H1 (cell line): ENCODE measurements at regions not wholly inside any gene's neighbourhood (a gene's known extent, or its start where the extent isn't known, plus 50 kb on each side); places are given as distances from the start of the nearest gene placed in this dataset.

ENCODE experiments used
- CBX5 ChIP-seq: fragments of 300-800, 300-1000 bp; sonication (generic); IDR thresholded peaks from 2 replicates; pipeline ENCODE4 v1.7.1; 2016; ENCODE audit warnings: antibody characterized with exemption, low read length, low read depth
- HDAC6 ChIP-seq: IDR thresholded peaks from one replicate; pipeline ENCODE4 v1.7.1; 2012; ENCODE audit warnings: low read depth, mild to moderate bottlenecking, inconsistent platforms, low read length, moderate library complexity
- KDM1A ChIP-seq: fragments of 200-600, 300-600 bp; sonication (generic); IDR thresholded peaks from 2 replicates; pipeline ENCODE4 v1.7.1; 2016; ENCODE audit warnings: mild to moderate bottlenecking, low read length, borderline replicate concordance
- KDM5A ChIP-seq: fragments of 200-600 bp; IDR thresholded peaks from 2 replicates; pipeline ENCODE4 v1.7.1; 2012; ENCODE audit warnings: mild to moderate bottlenecking, low read length, inconsistent platforms, mixed read lengths
- NANOG ChIP-seq: IDR thresholded peaks from 2 replicates; pipeline ENCODE4 v1.6.1; 2011; ENCODE audit warnings: low read length, low read depth, mild to moderate bottlenecking, inconsistent platforms; ENCODE audit not compliant: insufficient read depth, poor library complexity, severe bottlenecking
- POLR2AphosphoS5 ChIP-seq: IDR thresholded peaks from 2 replicates; pipeline ENCODE4 v1.6.1; 2011; ENCODE audit warnings: low read depth, low read length
- RFX5 ChIP-seq: IDR thresholded peaks from 2 replicates; pipeline ENCODE4 v1.6.1; 2011; ENCODE audit warnings: low read depth, low read length, improper control_type of control experiment, borderline replicate concordance
- SP4 ChIP-seq: IDR thresholded peaks from 2 replicates; pipeline ENCODE4 v1.6.1; 2012; ENCODE audit warnings: low read length, inconsistent platforms
- TCF12 ChIP-seq: IDR thresholded peaks from 2 replicates; pipeline ENCODE4 v1.6.1; 2011; ENCODE audit warnings: low read depth, mild to moderate bottlenecking, low read length
- TF ChIP-seq, protein P1 (sequence below): fragments of 300-600 bp; sonication (generic); IDR thresholded peaks from 2 replicates; pipeline ENCODE4 v1.7.1; 2012; ENCODE audit warnings: low read length, moderate library complexity, mild to moderate bottlenecking, inconsistent platforms; ENCODE audit not compliant: insufficient replicate concordance
- TF ChIP-seq, protein P2 (sequence below): IDR thresholded peaks from 2 replicates; pipeline ENCODE4 v1.6.1; 2011; ENCODE audit warnings: low read length, improper control_type of control experiment

DNA sequence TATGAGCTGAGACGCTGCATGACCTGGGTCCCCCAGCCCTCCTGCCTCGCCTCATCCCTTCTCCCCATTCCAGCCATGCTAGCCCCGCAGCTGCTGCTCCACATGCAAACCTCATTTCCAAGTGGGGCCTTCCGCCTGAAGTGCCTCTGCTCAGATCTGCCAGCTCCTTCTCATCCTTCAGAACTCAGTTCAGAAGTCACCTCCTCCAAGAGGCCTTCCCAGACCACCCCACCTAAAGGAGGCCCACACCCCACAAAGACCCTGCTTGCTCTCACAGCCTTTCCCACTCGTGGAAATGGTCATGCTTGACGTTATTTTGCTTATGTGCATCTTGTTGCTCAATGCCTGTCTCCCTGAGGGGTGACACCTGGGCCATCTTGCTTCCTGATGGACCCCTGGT is 58.7 kb downstream of the RMI2 start (continued):
- TF ChIP-seq, protein P1, sequence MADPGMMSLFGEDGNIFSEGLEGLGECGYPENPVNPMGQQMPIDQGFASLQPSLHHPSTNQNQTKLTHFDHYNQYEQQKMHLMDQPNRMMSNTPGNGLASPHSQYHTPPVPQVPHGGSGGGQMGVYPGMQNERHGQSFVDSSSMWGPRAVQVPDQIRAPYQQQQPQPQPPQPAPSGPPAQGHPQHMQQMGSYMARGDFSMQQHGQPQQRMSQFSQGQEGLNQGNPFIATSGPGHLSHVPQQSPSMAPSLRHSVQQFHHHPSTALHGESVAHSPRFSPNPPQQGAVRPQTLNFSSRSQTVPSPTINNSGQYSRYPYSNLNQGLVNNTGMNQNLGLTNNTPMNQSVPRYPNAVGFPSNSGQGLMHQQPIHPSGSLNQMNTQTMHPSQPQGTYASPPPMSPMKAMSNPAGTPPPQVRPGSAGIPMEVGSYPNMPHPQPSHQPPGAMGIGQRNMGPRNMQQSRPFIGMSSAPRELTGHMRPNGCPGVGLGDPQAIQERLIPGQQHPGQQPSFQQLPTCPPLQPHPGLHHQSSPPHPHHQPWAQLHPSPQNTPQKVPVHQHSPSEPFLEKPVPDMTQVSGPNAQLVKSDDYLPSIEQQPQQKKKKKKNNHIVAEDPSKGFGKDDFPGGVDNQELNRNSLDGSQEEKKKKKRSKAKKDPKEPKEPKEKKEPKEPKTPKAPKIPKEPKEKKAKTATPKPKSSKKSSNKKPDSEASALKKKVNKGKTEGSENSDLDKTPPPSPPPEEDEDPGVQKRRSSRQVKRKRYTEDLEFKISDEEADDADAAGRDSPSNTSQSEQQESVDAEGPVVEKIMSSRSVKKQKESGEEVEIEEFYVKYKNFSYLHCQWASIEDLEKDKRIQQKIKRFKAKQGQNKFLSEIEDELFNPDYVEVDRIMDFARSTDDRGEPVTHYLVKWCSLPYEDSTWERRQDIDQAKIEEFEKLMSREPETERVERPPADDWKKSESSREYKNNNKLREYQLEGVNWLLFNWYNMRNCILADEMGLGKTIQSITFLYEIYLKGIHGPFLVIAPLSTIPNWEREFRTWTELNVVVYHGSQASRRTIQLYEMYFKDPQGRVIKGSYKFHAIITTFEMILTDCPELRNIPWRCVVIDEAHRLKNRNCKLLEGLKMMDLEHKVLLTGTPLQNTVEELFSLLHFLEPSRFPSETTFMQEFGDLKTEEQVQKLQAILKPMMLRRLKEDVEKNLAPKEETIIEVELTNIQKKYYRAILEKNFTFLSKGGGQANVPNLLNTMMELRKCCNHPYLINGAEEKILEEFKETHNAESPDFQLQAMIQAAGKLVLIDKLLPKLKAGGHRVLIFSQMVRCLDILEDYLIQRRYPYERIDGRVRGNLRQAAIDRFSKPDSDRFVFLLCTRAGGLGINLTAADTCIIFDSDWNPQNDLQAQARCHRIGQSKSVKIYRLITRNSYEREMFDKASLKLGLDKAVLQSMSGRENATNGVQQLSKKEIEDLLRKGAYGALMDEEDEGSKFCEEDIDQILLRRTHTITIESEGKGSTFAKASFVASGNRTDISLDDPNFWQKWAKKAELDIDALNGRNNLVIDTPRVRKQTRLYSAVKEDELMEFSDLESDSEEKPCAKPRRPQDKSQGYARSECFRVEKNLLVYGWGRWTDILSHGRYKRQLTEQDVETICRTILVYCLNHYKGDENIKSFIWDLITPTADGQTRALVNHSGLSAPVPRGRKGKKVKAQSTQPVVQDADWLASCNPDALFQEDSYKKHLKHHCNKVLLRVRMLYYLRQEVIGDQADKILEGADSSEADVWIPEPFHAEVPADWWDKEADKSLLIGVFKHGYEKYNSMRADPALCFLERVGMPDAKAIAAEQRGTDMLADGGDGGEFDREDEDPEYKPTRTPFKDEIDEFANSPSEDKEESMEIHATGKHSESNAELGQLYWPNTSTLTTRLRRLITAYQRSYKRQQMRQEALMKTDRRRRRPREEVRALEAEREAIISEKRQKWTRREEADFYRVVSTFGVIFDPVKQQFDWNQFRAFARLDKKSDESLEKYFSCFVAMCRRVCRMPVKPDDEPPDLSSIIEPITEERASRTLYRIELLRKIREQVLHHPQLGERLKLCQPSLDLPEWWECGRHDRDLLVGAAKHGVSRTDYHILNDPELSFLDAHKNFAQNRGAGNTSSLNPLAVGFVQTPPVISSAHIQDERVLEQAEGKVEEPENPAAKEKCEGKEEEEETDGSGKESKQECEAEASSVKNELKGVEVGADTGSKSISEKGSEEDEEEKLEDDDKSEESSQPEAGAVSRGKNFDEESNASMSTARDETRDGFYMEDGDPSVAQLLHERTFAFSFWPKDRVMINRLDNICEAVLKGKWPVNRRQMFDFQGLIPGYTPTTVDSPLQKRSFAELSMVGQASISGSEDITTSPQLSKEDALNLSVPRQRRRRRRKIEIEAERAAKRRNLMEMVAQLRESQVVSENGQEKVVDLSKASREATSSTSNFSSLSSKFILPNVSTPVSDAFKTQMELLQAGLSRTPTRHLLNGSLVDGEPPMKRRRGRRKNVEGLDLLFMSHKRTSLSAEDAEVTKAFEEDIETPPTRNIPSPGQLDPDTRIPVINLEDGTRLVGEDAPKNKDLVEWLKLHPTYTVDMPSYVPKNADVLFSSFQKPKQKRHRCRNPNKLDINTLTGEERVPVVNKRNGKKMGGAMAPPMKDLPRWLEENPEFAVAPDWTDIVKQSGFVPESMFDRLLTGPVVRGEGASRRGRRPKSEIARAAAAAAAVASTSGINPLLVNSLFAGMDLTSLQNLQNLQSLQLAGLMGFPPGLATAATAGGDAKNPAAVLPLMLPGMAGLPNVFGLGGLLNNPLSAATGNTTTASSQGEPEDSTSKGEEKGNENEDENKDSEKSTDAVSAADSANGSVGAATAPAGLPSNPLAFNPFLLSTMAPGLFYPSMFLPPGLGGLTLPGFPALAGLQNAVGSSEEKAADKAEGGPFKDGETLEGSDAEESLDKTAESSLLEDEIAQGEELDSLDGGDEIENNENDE: no peak
- TF ChIP-seq CBX5 (no peak), HDAC6 (no peak), SP4 (no peak), KDM5A (no peak), KDM1A (no peak), POLR2AphosphoS5 (no peak), TCF12 (no peak), NANOG (no peak), RFX5 (no peak)
- TF ChIP-seq, protein P2, sequence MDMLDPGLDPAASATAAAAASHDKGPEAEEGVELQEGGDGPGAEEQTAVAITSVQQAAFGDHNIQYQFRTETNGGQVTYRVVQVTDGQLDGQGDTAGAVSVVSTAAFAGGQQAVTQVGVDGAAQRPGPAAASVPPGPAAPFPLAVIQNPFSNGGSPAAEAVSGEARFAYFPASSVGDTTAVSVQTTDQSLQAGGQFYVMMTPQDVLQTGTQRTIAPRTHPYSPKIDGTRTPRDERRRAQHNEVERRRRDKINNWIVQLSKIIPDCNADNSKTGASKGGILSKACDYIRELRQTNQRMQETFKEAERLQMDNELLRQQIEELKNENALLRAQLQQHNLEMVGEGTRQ: no peak
